GM12875 (cell line): ENCODE measurements at regions not wholly inside any gene's neighbourhood (a gene's known extent, or its start where the extent isn't known, plus 50 kb on each side); places are given as distances from the start of the nearest gene placed in this dataset.

ENCODE experiments used
- H3K4me3 ChIP-seq: one replicate; pipeline ENCODE4 v1.5.1; 2011; ENCODE audit warnings: low read depth, low read length, control low read depth
- TF ChIP-seq, protein P1 (sequence below): IDR thresholded peaks from 2 replicates; pipeline ENCODE4 v1.5.1; 2011; ENCODE audit warnings: low read depth, mild to moderate bottlenecking, control low read depth, inconsistent platforms, low read length, moderate library complexity, borderline replicate concordance; ENCODE audit not compliant: insufficient read depth

DNA sequence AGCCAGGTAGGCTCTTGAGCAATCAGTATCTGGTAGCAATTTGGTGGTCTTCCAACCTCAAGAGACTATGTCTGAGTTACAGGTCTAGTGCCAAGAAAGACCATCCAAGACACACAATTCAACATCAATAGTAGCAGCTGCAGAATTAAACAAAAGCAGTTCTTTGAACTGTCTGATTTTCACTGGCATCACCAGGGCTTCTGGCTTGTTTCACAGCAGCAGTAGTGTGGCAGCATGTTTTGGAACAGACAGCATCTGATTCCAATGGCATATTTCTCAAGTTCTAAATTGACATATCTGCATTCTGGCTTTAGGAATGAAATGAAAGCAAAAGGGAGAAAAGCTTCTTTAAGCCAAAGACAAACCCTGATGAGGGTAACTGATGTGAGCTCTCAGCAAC is 334.7 kb upstream of the PRMT6 start:
- TF ChIP-seq, protein P1, sequence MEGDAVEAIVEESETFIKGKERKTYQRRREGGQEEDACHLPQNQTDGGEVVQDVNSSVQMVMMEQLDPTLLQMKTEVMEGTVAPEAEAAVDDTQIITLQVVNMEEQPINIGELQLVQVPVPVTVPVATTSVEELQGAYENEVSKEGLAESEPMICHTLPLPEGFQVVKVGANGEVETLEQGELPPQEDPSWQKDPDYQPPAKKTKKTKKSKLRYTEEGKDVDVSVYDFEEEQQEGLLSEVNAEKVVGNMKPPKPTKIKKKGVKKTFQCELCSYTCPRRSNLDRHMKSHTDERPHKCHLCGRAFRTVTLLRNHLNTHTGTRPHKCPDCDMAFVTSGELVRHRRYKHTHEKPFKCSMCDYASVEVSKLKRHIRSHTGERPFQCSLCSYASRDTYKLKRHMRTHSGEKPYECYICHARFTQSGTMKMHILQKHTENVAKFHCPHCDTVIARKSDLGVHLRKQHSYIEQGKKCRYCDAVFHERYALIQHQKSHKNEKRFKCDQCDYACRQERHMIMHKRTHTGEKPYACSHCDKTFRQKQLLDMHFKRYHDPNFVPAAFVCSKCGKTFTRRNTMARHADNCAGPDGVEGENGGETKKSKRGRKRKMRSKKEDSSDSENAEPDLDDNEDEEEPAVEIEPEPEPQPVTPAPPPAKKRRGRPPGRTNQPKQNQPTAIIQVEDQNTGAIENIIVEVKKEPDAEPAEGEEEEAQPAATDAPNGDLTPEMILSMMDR: no peak
- H3K4me3 ChIP-seq: no peak overlapping the region

DNA sequence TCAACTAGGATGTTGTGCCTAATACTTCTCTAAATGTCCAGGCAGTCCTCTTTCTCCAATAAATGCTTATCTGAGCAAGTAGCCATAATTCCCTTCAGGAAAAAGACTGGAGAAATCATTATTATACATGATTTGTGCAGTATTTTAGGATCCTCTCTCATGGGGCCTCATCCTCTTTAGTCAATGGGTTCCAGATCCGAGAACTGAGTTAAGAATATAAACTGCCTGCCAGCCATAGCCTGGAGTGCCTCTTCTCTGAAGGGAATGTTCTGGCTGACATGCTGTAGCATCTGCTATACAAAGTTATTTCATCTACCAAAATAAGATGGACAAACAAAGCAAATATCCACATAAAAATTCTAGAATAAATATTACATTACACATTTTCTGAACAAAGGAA is 334.0 kb upstream of the PRMT6 start:
- H3K4me3 ChIP-seq: no peak overlapping the region
- TF ChIP-seq, protein P1: no peak

DNA sequence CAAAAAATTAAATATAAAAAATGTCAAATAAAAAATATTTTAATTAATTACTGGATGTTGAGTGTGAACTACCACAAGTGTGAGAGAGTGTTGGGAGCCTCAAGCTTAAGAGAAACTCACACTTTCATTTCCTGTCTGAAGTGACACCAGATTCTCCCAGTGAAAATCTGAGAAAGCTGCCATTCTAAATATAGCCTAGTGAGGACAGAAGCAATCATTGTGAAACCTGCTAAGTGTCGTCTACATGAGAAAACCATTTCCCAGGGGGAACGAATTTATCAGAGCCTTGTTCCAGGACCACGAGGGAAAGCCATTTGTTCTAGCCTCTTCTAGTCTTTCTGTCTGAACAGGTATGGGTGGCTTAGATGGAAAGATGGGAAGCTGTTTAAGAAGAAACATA is 329.3 kb upstream of the PRMT6 start:
- no peak overlapping the region for H3K4me3 ChIP-seq
- TF ChIP-seq, protein P1: no peak

DNA sequence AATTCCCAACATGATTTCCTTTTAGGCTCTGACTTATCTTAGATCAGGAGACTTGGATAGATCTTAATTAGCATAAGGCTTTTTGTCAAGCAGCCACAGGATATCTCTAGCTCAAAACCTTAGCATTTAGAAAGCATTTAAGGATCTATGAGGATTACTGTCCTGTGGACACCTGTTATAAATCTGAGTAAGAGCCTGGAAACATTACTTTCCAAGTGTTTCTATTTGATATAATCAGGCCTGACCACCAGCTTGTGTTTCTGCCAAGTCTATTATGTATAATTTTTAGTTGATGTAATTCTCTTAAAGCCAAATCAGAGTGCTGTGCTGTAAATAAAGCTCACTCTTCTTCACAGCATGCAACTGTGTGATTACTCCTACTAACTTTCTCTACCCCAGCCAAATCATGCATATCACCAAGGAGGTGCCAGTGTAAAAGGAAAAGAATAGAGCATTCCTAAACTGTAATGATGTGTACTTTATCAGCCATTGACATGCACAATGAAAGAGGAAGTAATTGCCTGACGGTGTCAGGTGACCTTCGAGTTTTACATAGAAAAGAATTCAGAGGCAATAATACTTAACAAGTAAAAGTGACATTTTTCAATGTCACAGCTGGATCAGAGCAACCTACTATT is 309.9 kb upstream of the PRMT6 start:
- no peak overlapping the region for H3K4me3 ChIP-seq
- TF ChIP-seq, protein P1: no peak

DNA sequence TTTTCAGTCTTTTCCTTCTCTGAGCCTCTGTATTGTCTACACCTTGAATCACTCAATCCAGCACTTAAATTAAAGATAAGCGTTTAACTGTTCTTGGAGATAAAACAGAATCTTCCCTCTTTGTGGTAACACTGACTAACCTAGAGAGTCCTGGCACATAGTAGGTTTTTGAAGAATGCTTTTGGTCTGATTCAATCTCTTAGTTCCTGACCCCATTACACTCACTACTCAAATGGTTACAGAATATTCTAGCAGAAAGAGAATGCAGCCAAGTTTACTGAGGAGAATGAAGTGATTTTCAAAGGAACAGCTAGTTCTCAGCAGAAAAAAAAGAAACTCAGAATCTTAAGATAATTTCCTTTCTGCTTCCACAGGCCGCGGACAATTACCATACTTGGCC is 309.2 kb upstream of the PRMT6 start:
- TF ChIP-seq, protein P1: no peak
- no peak overlapping the region for H3K4me3 ChIP-seq

DNA sequence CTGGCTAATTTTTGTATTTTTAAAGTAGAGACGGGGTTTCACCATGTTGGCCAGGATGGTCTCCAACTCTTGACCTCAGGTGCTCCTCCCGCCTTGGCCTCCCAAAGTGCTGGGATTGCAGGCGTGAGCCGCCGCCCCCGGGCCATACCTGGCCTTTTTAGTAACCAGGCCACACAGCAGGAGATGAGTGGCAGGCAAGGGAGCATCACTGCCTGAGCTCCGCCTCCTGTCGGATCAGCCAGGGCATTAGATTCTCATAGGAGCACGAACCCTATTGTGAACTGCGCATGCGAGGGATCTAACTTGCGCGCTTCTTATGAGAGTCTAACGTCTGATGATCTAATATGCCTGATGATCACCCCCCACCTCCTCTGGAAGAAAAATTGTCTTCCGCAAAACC is 308.7 kb upstream of the PRMT6 start:
- TF ChIP-seq, protein P1: no peak
- no peak overlapping the region for H3K4me3 ChIP-seq

DNA sequence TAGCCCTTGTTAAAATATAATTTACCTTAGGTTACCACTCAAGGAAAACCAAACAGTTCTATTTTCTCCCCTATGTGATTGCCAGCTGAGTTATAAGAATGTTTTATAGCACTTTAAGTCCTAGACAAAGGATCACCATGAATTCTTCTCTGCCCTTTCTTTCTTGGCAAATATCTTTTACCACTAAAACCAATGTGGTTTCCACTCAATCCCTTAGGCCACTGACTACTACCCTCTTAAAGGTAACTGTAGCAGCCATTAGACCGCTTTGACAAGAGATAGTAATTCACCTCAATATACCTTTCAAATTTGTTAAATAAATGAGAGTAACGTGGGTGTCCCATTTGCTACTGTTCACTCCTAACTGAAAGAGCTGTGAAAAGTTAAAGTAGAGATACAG is 307.9 kb upstream of the PRMT6 start:
- no peak overlapping the region for H3K4me3 ChIP-seq
- TF ChIP-seq, protein P1: no peak
